OCI-LY7 (cell line): ENCODE measurements at regions not wholly inside any gene's neighbourhood (a gene's known extent, or its start where the extent isn't known, plus 50 kb on each side); places are given as distances from the start of the nearest gene placed in this dataset.
"Not testable (repeated sequence)": the region's sequence is repeated elsewhere in the genome, so short reads cannot be mapped to it uniquely, and the experiment has no call there.

Source experiments
- BruUV-seq: library from RNA; stranded (reverse); fragments of 400-500 nt; replicated peaks from 2 replicates; lab custom pipeline; 2021; lab: Mats Ljungman, UMichigan
- CTCF ChIA-PET: fragments of 300-600 bp; sonication (Branson Sonifier 250); formaldehyde crosslinking; loops from one replicate; lab custom pipeline; 2022; ENCODE audit warnings: antibody characterized with exemption; ENCODE audit not compliant: unreplicated experiment; lab: Charles Lee
- POLR2A ChIA-PET: fragments of 300-600 bp; sonication (Branson Sonifier 250); formaldehyde crosslinking; loops from one replicate; lab custom pipeline; 2022; ENCODE audit warnings: antibody characterized with exemption; lab: Charles Lee
- DNase-seq: peaks from one replicate; pipeline ENCODE4 v3.0.0-alpha.2; 2015; ENCODE audit warnings: low spot score
- H2AFZ ChIP-seq: fragments of 200-600 bp; sonication (generic), shearing (Covaris generic); 2 replicates; pipeline ENCODE4 v1.6.1; 2014; ENCODE audit warnings: mild to moderate bottlenecking, antibody characterized with exemption, low read length, moderate library complexity
- H3K27ac ChIP-seq: fragments of 200-600 bp; sonication (generic); 2 replicates; pipeline ENCODE4 v1.5.1; 2014; ENCODE audit warnings: mixed run types, low read depth, mild to moderate bottlenecking, moderate library complexity, low read length, inconsistent platforms; ENCODE audit not compliant: poor library complexity, severe bottlenecking
- H3K36me3 ChIP-seq: fragments of 200-600 bp; sonication (generic); 2 replicates; pipeline ENCODE4 v1.6.1; 2014; ENCODE audit warnings: mild to moderate bottlenecking, antibody characterized with exemption, low read length, moderate library complexity, mixed read lengths; ENCODE audit not compliant: insufficient read depth
- H3K4me1 ChIP-seq: fragments of 200-600 bp; sonication (generic); 2 replicates; pipeline ENCODE4 v1.5.1; 2014; ENCODE audit warnings: mild to moderate bottlenecking, low read length; ENCODE audit not compliant: insufficient read depth, poor library complexity, severe bottlenecking
- H3K4me2 ChIP-seq: fragments of 200-600 bp; sonication (generic); 2 replicates; pipeline ENCODE4 v1.6.1; 2014; ENCODE audit warnings: mild to moderate bottlenecking, low read length
- H3K4me3 ChIP-seq: fragments of 200-600 bp; sonication (generic); 2 replicates; pipeline ENCODE4 v1.5.1; 2014; ENCODE audit warnings: mild to moderate bottlenecking, low read depth, low read length; ENCODE audit not compliant: poor library complexity, severe bottlenecking
- H3K79me2 ChIP-seq: fragments of 200-600 bp; sonication (generic); 2 replicates; pipeline ENCODE4 v1.6.1; 2016; ENCODE audit warnings: low read depth, mild to moderate bottlenecking, low read length, moderate library complexity, mixed read lengths; ENCODE audit not compliant: insufficient read depth
- H3K9me2 ChIP-seq: fragments of 200-600 bp; sonication (generic); 2 replicates; pipeline ENCODE4 v1.6.1; 2016; ENCODE audit warnings: mild to moderate bottlenecking, low read length, mixed read lengths; ENCODE audit not compliant: insufficient read depth
- H3K9me3 ChIP-seq: fragments of 200-600 bp; sonication (generic); 2 replicates; pipeline ENCODE4 v1.6.1; 2014; ENCODE audit warnings: mild to moderate bottlenecking, mixed run types, low read length, mixed read lengths
- H4K20me1 ChIP-seq: fragments of 200-600 bp; sonication (generic); 2 replicates; pipeline ENCODE4 v1.6.1; 2014; ENCODE audit warnings: mild to moderate bottlenecking, antibody characterized with exemption, low read length, moderate library complexity, mixed read lengths; ENCODE audit not compliant: insufficient read depth
- CTCF ChIP-seq: fragments of 200-600 bp; sonication (generic); conservative IDR thresholded peaks from 2 replicates; pipeline ENCODE4 v1.5.1; 2014; ENCODE audit warnings: mild to moderate bottlenecking, antibody characterized with exemption, low read length, moderate library complexity, mixed read lengths
- EZH2phosphoT487 ChIP-seq: fragments of 200-600 bp; sonication (generic); IDR thresholded peaks from 2 replicates; pipeline ENCODE4 v1.6.1; 2018; ENCODE audit warnings: low read depth, borderline replicate concordance, mild to moderate bottlenecking, mixed run types, antibody characterized with exemption, low read length, moderate library complexity, mixed read lengths
- intact Hi-C: fragments of 100-400 bp; cut with micrococcal nuclease; formaldehyde crosslinking; loops from one replicate; pipeline ENCODE4 v1.10.0; 2022; ENCODE audit not compliant: unreplicated experiment

- H3K4me3 ChIP-seq = no peak overlapping the region
- H3K4me1 ChIP-seq = no peaks in the 10 kb centered on the region
- H2AFZ ChIP-seq = no peak overlapping the region
- H3K79me2 ChIP-seq = no peaks in the 10 kb centered on the region
- POLR2A ChIA-PET = interaction anchor here (0.6 kb wide), 1 partner anchor 9 kb away, joined by 3 read pairs; no protein-coding TSS in a partner anchor
- no peaks in the 10 kb centered on the region for H3K36me3 ChIP-seq
- intact Hi-C loops = no loop called here
- DNase-seq = peak; percentile 26
- H3K4me2 ChIP-seq = no peak overlapping the region
- H3K9me2 ChIP-seq = no peaks in the 10 kb centered on the region
- H3K27ac ChIP-seq = no peak overlapping the region
- no peak for TF ChIP-seq EZH2phosphoT487
- TF ChIP-seq CTCF = no peak
- BruUV-seq = no TSS peak
- H4K20me1 ChIP-seq = no peaks in the 10 kb centered on the region
- no peaks in the 10 kb centered on the region for H3K9me3 ChIP-seq
- CTCF ChIA-PET = no interaction called here
Measured at GRCh38 chr17:43309505-43310332, 75.9 kb upstream of the RNU2-1 start.

- Histone ChIP-seq H3K27ac (no peak overlapping the region), H4K20me1 (no peaks in the 10 kb centered on the region), H3K79me2 (no peaks in the 10 kb centered on the region), H3K4me1 (no peaks in the 10 kb centered on the region), H3K9me3 (no peaks in the 10 kb centered on the region), H2AFZ (no peak overlapping the region), H3K4me2 (no peak overlapping the region), H3K36me3 (no peaks in the 10 kb centered on the region), H3K4me3 (no peak overlapping the region), H3K9me2 (no peaks in the 10 kb centered on the region)
- TF ChIP-seq CTCF (no peak), EZH2phosphoT487 (no peak)
- intact Hi-C loops = no loop called here
- DNase-seq = no peak
- POLR2A ChIA-PET = interaction anchor here (0.6 kb wide), 2 partner anchors 10 to 127 kb away, joined by 3 to 4 read pairs; no protein-coding TSS in a partner anchor
- BruUV-seq = no TSS peak
- CTCF ChIA-PET = no interaction called here
Measured at GRCh38 chr17:43308999-43309398, 75.2 kb upstream of the RNU2-1 start.

DNA sequence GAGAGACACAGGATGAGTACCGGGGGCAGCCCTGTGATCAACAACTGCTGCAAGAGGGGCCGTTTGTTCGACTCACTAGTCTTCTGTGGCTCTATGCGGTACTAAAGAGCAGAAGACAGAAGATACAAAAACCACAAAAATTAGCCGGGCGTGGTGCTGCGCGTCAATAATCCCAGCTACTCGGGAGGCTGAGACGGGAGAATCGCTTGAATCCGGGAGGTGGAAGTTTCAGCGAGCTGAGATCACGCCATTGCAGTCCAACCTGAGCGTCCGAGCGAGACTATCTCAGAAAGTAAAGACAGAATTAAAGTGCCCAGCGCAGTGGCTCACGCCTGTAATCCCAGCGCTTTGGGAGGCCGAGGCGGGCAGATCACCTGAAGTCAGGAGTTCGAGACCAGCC lies 71.0 kb upstream of the RNU2-1 start:
- DNase-seq = not testable (repeated sequence)

DNA sequence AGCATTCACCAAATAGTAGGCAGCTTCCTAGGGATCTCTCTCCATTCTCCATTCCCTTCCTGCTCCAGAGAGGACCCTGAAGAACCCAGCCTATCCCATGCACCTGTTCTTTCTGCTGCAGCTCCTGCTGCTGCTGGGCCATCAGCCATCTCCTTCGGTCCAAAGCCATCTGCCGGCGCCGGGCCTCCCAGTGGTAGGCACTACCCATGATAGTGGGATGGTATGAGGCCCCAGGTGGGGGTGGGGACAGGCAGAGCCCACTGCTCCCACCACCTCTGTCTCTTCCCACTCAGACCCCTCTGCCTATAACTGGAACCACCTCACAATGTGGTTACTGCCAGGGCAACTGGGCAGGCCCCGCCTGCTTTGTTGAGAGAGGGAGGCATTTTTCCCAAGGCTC lies 69.3 kb upstream of the RNU2-1 start:
- H4K20me1 ChIP-seq, H2AFZ ChIP-seq, H3K79me2 ChIP-seq, H3K9me3 ChIP-seq, BruUV-seq, H3K27ac ChIP-seq, H3K4me2 ChIP-seq, intact Hi-C loops, H3K4me1 ChIP-seq, H3K9me2 ChIP-seq, DNase-seq, H3K4me3 ChIP-seq, CTCF ChIA-PET, POLR2A ChIA-PET, H3K36me3 ChIP-seq: not testable (repeated sequence)

More for the DNA sequence above, 71.0 kb upstream of the RNU2-1 start:
- H3K9me3 ChIP-seq, H3K4me3 ChIP-seq, H3K4me2 ChIP-seq, H4K20me1 ChIP-seq, H2AFZ ChIP-seq, POLR2A ChIA-PET, CTCF ChIA-PET, H3K79me2 ChIP-seq, H3K36me3 ChIP-seq, H3K27ac ChIP-seq, H3K9me2 ChIP-seq, H3K4me1 ChIP-seq, intact Hi-C loops, BruUV-seq: not testable (repeated sequence)
